CD1c-positive myeloid dendritic cell (primary cell): ENCODE measurements at regions not wholly inside any gene's neighbourhood (a gene's known extent, or its start where the extent isn't known, plus 50 kb on each side); places are given as distances from the start of the nearest gene placed in this dataset.
"Not testable (repeated sequence)": the region's sequence is repeated elsewhere in the genome, so short reads cannot be mapped to it uniquely, and the experiment has no call there.

ENCODE experiments used
- DNase-seq: peaks from one replicate; pipeline ENCODE4 v3.0.0-alpha.2; 2016; ENCODE audit errors: extremely low spot score

- no peak for DNase-seq
Measured at GRCh38 chr9:30504502-30504905, 1879.9 kb upstream of the ACO1 start.

GRCh38 chr9:30505311-30505710 is 1879.1 kb upstream of the ACO1 start:
- no peak for DNase-seq

GRCh38 chr9:30506749-30507148 is 1877.7 kb upstream of the ACO1 start:
- no peak for DNase-seq

- DNase-seq = no peak
Measured at GRCh38 chr9:30507166-30507565, 1877.3 kb upstream of the ACO1 start.

GRCh38 chr9:30511666-30512065 is 1872.8 kb upstream of the ACO1 start:
- DNase-seq = no peak

- no peak for DNase-seq
Measured at GRCh38 chr9:30519166-30519565, 1865.3 kb upstream of the ACO1 start.

GRCh38 chr9:30519756-30520155 is 1864.7 kb upstream of the ACO1 start:
- DNase-seq = no peak

GRCh38 chr9:30522061-30522460 is 1862.4 kb upstream of the ACO1 start:
- no peak for DNase-seq

- DNase-seq = no peak
Measured at GRCh38 chr9:30522486-30522885, 1862.0 kb upstream of the ACO1 start.

- DNase-seq = no peak
Measured at GRCh38 chr9:30524311-30524710, 1860.1 kb upstream of the ACO1 start.

GRCh38 chr9:30534455-30534854 is 1850.0 kb upstream of the ACO1 start:
- no peak for DNase-seq

GRCh38 chr9:30534896-30535295 is 1849.5 kb upstream of the ACO1 start:
- DNase-seq = no peak

- no peak for DNase-seq
Measured at GRCh38 chr9:30536494-30536893, 1847.9 kb upstream of the ACO1 start.

- DNase-seq = not testable (repeated sequence)
Measured at GRCh38 chr9:30539696-30540095, 1844.7 kb upstream of the ACO1 start.

GRCh38 chr9:30574355-30575151 is 1809.9 kb upstream of the ACO1 start:
- DNase-seq = no peak

GRCh38 chr9:30575218-30575617 is 1809.2 kb upstream of the ACO1 start:
- no peak for DNase-seq

GRCh38 chr9:30575691-30576090 is 1808.8 kb upstream of the ACO1 start:
- DNase-seq = no peak

GRCh38 chr9:30579810-30580209 is 1804.6 kb upstream of the ACO1 start:
- no peak for DNase-seq

GRCh38 chr9:30582240-30582639 is 1802.2 kb upstream of the ACO1 start:
- DNase-seq = no peak

GRCh38 chr9:30584559-30584958 is 1799.9 kb upstream of the ACO1 start:
- DNase-seq = no peak

GRCh38 chr9:30591461-30591860 is 1793.0 kb upstream of the ACO1 start:
- DNase-seq = no peak

- DNase-seq = no peak
Measured at GRCh38 chr9:30597608-30598007, 1786.8 kb upstream of the ACO1 start.

GRCh38 chr9:30605936-30606335 is 1778.5 kb upstream of the ACO1 start:
- no peak for DNase-seq

- no peak for DNase-seq
Measured at GRCh38 chr9:30609713-30610112, 1774.7 kb upstream of the ACO1 start.
